ENCODE measurements at regions not wholly inside any gene's neighbourhood (a gene's known extent, or its start where the extent isn't known, plus 50 kb on each side); places are given as distances from the start of the nearest gene placed in this dataset.

GRCh38 chr3:124256156-124256555, 264.2 kb upstream of the ROPN1 start:
- H3K36me3 ChIP-seq (ENCODE audit: control insufficient read depth, insufficient read depth, low read length) = no peaks in the 10 kb centered on the region
- no TSS peak for BruUV-seq (replicated peaks)
- no peak for TF ChIP-seq CTCF (IDR thresholded peaks at IDR 0.05; ENCODE audit: insufficient read depth in 1 of 2, low read depth in 1 of 2, low read length in 1 of 2, severe bottlenecking in 1 of 2, unreplicated experiment in 1 of 2)
- CTCF ChIA-PET = no interaction called here
- no peak overlapping the region for H3K4me3 ChIP-seq (ENCODE audit: low read depth, low read length)
- H3K27ac Mint-ChIP-seq (ENCODE audit: unreplicated experiment) = no peak overlapping the region
- H3K4me1 ChIP-seq = no peaks in the 10 kb centered on the region
- POLR2A ChIA-PET = no interaction called here
- peaks cover 21% of the 10 kb centered on the region for H3K27me3 Mint-ChIP-seq (ENCODE audit: insufficient read depth, unreplicated experiment)
- no peaks in the 10 kb centered on the region for H3K4me1 Mint-ChIP-seq (ENCODE audit: low read depth, unreplicated experiment)
- DNase-seq = no peak
- no peaks in the 10 kb centered on the region for H3K9me3 ChIP-seq
- no peaks in the 10 kb centered on the region for H3K27me3 ChIP-seq (replicated peaks; ENCODE audit: control insufficient read depth, insufficient read depth, low read length)
- H3K4me3 Mint-ChIP-seq (ENCODE audit: unreplicated experiment) = no peak overlapping the region
- intact Hi-C loops (cut with micrococcal nuclease; ENCODE audit: unreplicated experiment) = no loop called here
- H3K36me3 Mint-ChIP-seq (ENCODE audit: insufficient read depth, unreplicated experiment) = no peaks in the 10 kb centered on the region
- no peaks in the 10 kb centered on the region for H3K9me3 Mint-ChIP-seq (ENCODE audit: unreplicated experiment)

- no peaks in the 10 kb centered on the region for H3K9me3 ChIP-seq
Measured at GRCh38 chr3:124256599-124256998, 264.7 kb upstream of the ROPN1 start.

GRCh38 chr3:124257336-124257864, 265.5 kb upstream of the ROPN1 start:
- no TSS peak for BruUV-seq (replicated peaks)
- no peak for DNase-seq
- Mint-ChIP-seq H3K4me1 (ENCODE audit: low read depth, unreplicated experiment) (peaks cover 11% of the 10 kb centered on the region), H3K27ac (ENCODE audit: unreplicated experiment) (no peak overlapping the region), H3K4me3 (ENCODE audit: unreplicated experiment) (no peak overlapping the region), H3K36me3 (ENCODE audit: insufficient read depth, unreplicated experiment) (no peaks in the 10 kb centered on the region), H3K27me3 (ENCODE audit: insufficient read depth, unreplicated experiment) (peaks cover 21% of the 10 kb centered on the region), H3K9me3 (ENCODE audit: unreplicated experiment) (no peaks in the 10 kb centered on the region)
- H3K4me1 ChIP-seq = no peaks in the 10 kb centered on the region
- H3K9me3 ChIP-seq = no peaks in the 10 kb centered on the region
- POLR2A ChIA-PET = no interaction called here
- H3K36me3 ChIP-seq (ENCODE audit: control insufficient read depth, insufficient read depth, low read length) = no peaks in the 10 kb centered on the region
- CTCF ChIA-PET = no interaction called here
- H3K27me3 ChIP-seq (replicated peaks; ENCODE audit: control insufficient read depth, insufficient read depth, low read length) = no peaks in the 10 kb centered on the region
- TF ChIP-seq CTCF (IDR thresholded peaks at IDR 0.05; ENCODE audit: insufficient read depth in 1 of 2, low read depth in 1 of 2, low read length in 1 of 2, severe bottlenecking in 1 of 2, unreplicated experiment in 1 of 2) = no peak
- no peak overlapping the region for H3K4me3 ChIP-seq (ENCODE audit: low read depth, low read length)
- intact Hi-C loops (cut with micrococcal nuclease; ENCODE audit: unreplicated experiment) = no loop called here

More at GRCh38 chr3:124256599-124256998, 264.7 kb upstream of the ROPN1 start:
- ChIA-PET POLR2A (no interaction called here), CTCF (no interaction called here)
- no peak for DNase-seq
- H3K4me3 Mint-ChIP-seq (ENCODE audit: unreplicated experiment) = no peak overlapping the region
- Histone ChIP-seq H3K36me3 (ENCODE audit: control insufficient read depth, insufficient read depth, low read length) (no peaks in the 10 kb centered on the region), H3K4me1 (no peaks in the 10 kb centered on the region), H3K4me3 (ENCODE audit: low read depth, low read length) (no peak overlapping the region), H3K27me3 (replicated peaks; ENCODE audit: control insufficient read depth, insufficient read depth, low read length) (no peaks in the 10 kb centered on the region)
- peaks cover 4% of the 10 kb centered on the region for H3K4me1 Mint-ChIP-seq (ENCODE audit: low read depth, unreplicated experiment)
- H3K27ac Mint-ChIP-seq (ENCODE audit: unreplicated experiment) = no peak overlapping the region
- H3K27me3 Mint-ChIP-seq (ENCODE audit: insufficient read depth, unreplicated experiment) = peaks cover 21% of the 10 kb centered on the region
- no TSS peak for BruUV-seq (replicated peaks)
- intact Hi-C loops (cut with micrococcal nuclease; ENCODE audit: unreplicated experiment) = no loop called here
- H3K9me3 Mint-ChIP-seq (ENCODE audit: unreplicated experiment) = no peaks in the 10 kb centered on the region
- TF ChIP-seq CTCF (IDR thresholded peaks at IDR 0.05; ENCODE audit: insufficient read depth in 1 of 2, low read depth in 1 of 2, low read length in 1 of 2, severe bottlenecking in 1 of 2, unreplicated experiment in 1 of 2) = no peak
- no peaks in the 10 kb centered on the region for H3K36me3 Mint-ChIP-seq (ENCODE audit: insufficient read depth, unreplicated experiment)
